ENCODE measurements at regions not wholly inside any gene's neighbourhood (a gene's known extent, or its start where the extent isn't known, plus 50 kb on each side); places are given as distances from the start of the nearest gene placed in this dataset.

DNA sequence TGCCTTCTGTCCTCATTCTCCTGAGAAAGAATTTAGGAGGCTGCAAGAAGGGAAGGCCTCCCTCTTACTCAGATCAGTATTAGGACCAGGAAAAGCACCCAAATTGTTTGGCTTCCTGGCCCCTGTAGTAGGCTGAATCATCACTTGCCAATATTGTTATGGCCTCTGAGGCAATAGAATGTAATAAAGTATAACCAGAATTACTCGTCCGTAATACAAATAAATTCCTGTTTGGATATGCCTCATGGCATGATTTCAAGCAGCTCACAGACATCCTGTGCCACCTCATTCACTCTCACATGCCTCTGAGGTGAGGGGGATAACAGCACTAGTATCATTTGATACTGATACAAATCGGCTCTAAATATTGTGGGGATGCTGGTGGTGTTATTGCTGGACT, 427.3 kb downstream of the ISL1 start:
- TF ChIP-seq EZH2 (IDR thresholded peaks at IDR 0.05; ENCODE audit: low read depth), result no peak
- TF ChIP-seq, protein P1, sequence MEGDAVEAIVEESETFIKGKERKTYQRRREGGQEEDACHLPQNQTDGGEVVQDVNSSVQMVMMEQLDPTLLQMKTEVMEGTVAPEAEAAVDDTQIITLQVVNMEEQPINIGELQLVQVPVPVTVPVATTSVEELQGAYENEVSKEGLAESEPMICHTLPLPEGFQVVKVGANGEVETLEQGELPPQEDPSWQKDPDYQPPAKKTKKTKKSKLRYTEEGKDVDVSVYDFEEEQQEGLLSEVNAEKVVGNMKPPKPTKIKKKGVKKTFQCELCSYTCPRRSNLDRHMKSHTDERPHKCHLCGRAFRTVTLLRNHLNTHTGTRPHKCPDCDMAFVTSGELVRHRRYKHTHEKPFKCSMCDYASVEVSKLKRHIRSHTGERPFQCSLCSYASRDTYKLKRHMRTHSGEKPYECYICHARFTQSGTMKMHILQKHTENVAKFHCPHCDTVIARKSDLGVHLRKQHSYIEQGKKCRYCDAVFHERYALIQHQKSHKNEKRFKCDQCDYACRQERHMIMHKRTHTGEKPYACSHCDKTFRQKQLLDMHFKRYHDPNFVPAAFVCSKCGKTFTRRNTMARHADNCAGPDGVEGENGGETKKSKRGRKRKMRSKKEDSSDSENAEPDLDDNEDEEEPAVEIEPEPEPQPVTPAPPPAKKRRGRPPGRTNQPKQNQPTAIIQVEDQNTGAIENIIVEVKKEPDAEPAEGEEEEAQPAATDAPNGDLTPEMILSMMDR (conservative IDR thresholded peaks at IDR 0.05), result no peak

All from PC-9 (cell line).